H1 (cell line): ENCODE measurements at regions not wholly inside any gene's neighbourhood (a gene's known extent, or its start where the extent isn't known, plus 50 kb on each side); places are given as distances from the start of the nearest gene placed in this dataset.

Experiments used
- CTCF ChIA-PET: fragments of 300-600 bp; sonication (Branson Sonifier 250); formaldehyde crosslinking; loops from one replicate; lab custom pipeline; 2021; ENCODE audit not compliant: partially characterized antibody; lab: Charles Lee
- POLR2A ChIA-PET: fragments of 300-600 bp; sonication (Branson Sonifier 250); formaldehyde crosslinking; loops from one replicate; lab custom pipeline; 2021; ENCODE audit warnings: inconsistent platforms; ENCODE audit not compliant: partially characterized antibody; lab: Charles Lee
- DNase-seq, 2 experiments: peaks; one replicate each; pipeline versions ENCODE4 v3.0.0 to v3.0.0-alpha.2; 2010 to 2022; ENCODE audit warnings: low spot score in 2 of 2, low read depth in 1 of 2, mixed read lengths in 1 of 2
- FAIRE-seq: peaks from 2 replicates; lab custom pipeline; 2011; peaks lifted over from hg19 to GRCh38; lab: Jason Lieb, UNC
- H2AFZ ChIP-seq: 2 replicates; pipeline ENCODE4 v1.8.1; 2012; ENCODE audit warnings: low read length, inconsistent platforms
- H2AK5ac ChIP-seq: 2 replicates; pipeline ENCODE4 v1.6.1; 2013; ENCODE audit warnings: low read depth, low read length
- H2BK120ac ChIP-seq: replicated peaks from 2 replicates; pipeline ENCODE3; 2013; ENCODE audit warnings: low read depth, low read length, inconsistent platforms
- H2BK12ac ChIP-seq: 2 replicates; pipeline ENCODE4 v1.6.1; 2013; ENCODE audit warnings: low read depth, low read length
- H2BK15ac ChIP-seq: 2 replicates; pipeline ENCODE4 v1.6.1; 2013; ENCODE audit warnings: low read length
- H2BK20ac ChIP-seq: 2 replicates; pipeline ENCODE4 v1.6.1; 2013; ENCODE audit warnings: low read length
- H2BK5ac ChIP-seq: 2 replicates; pipeline ENCODE4 v1.6.1; 2013; ENCODE audit warnings: low read depth, low read length
- H3K14ac ChIP-seq: 2 replicates; pipeline ENCODE4 v1.6.1; 2013; ENCODE audit warnings: inconsistent platforms; ENCODE audit not compliant: insufficient read length
- H3K18ac ChIP-seq: 2 replicates; pipeline ENCODE4 v1.6.1; 2013; ENCODE audit warnings: low read length; ENCODE audit errors: extremely low read depth
- H3K23ac ChIP-seq: 2 replicates; pipeline ENCODE4 v1.6.1; 2013; ENCODE audit warnings: inconsistent platforms; ENCODE audit not compliant: insufficient read length
- H3K23me2 ChIP-seq: 2 replicates; pipeline ENCODE4 v1.6.1; 2013; ENCODE audit warnings: low read depth, low read length
- H3K27ac ChIP-seq: 2 replicates; pipeline ENCODE4 v1.6.1; 2011; ENCODE audit warnings: low read depth, low read length, inconsistent platforms
- H3K27me3 ChIP-seq, 4 experiments: replicated peaks in 1 of 4; 1 replicate in 1 of 4; 2 replicates in 3 of 4; pipeline versions ENCODE4 v1.6.1 to v1.8.1; 2011 to 2013; ENCODE audit warnings: low read length in 3 of 4, mild to moderate bottlenecking in 3 of 4, inconsistent platforms in 2 of 4, mixed read lengths in 2 of 4, moderate library complexity in 1 of 4; ENCODE audit not compliant: control insufficient read depth in 3 of 4, insufficient read depth in 3 of 4; ENCODE audit errors: extremely low read depth in 1 of 4
- H3K36me3 ChIP-seq, 4 experiments: 2 replicates each; pipeline versions ENCODE4 v1.6.1 to v1.8.1; 2011 to 2013; ENCODE audit warnings: mild to moderate bottlenecking in 4 of 4, low read length in 3 of 4, moderate library complexity in 2 of 4, control low read depth in 1 of 4, inconsistent platforms in 1 of 4; ENCODE audit not compliant: insufficient read depth in 4 of 4, control insufficient read depth in 2 of 4
- H3K4ac ChIP-seq: replicated peaks from 2 replicates; pipeline ENCODE3; 2013; ENCODE audit warnings: low read length, low read depth, mixed read lengths, inconsistent platforms; ENCODE audit not compliant: insufficient read length
- H3K4me1 ChIP-seq, 4 experiments: replicated peaks in 1 of 4; 1 replicate in 1 of 4; 2 replicates in 3 of 4; pipeline versions ENCODE4 v1.6.1 to v1.8.1; 2011 to 2013; ENCODE audit warnings: low read length in 3 of 4, inconsistent platforms in 2 of 4, mixed read lengths in 1 of 4; ENCODE audit not compliant: insufficient read depth in 4 of 4, control insufficient read depth in 3 of 4
- H3K4me2 ChIP-seq, 2 experiments: 2 replicates each; pipeline versions ENCODE4 v1.6.1 to v1.8.1; 2011 to 2013; ENCODE audit warnings: low read depth in 2 of 2, low read length in 2 of 2, control low read depth in 1 of 2, inconsistent platforms in 1 of 2, mild to moderate bottlenecking in 1 of 2; ENCODE audit not compliant: insufficient read depth in 1 of 2
- H3K4me3 ChIP-seq, 4 experiments: fragments of 200-600, 300-600 bp in 1 of 4; sonication (generic), shearing (Covaris generic), sonication (Bioruptor Twin) in 1 of 4; 2 replicates each; pipeline versions ENCODE4 v1.5.1 to v1.8.1; 2011 to 2016; ENCODE audit warnings: low read length in 4 of 4, low read depth in 3 of 4, control low read depth in 2 of 4, inconsistent platforms in 2 of 4, mild to moderate bottlenecking in 2 of 4, mixed read lengths in 1 of 4, moderate library complexity in 1 of 4; ENCODE audit not compliant: insufficient read depth in 2 of 4; ENCODE audit errors: extremely low read depth in 1 of 4
- H3K56ac ChIP-seq: replicated peaks from 2 replicates; pipeline ENCODE3; 2013; ENCODE audit warnings: low read depth, mild to moderate bottlenecking, mixed read lengths, low read length, inconsistent platforms; ENCODE audit not compliant: insufficient read length
- H3K79me1 ChIP-seq: 2 replicates; pipeline ENCODE4 v1.6.1; 2013; ENCODE audit warnings: low read depth, low read length, control low read depth
- H3K79me2 ChIP-seq, 2 experiments: 2 replicates each; pipeline versions ENCODE4 v1.6.1 to v1.8.1; 2012 to 2013; ENCODE audit warnings: low read length in 2 of 2, mild to moderate bottlenecking in 2 of 2, inconsistent platforms in 1 of 2; ENCODE audit not compliant: insufficient read depth in 2 of 2, control insufficient read depth in 1 of 2
- H3K9ac ChIP-seq, 4 experiments: replicated peaks in 1 of 4; 1 replicate in 1 of 4; 2 replicates in 3 of 4; pipeline versions ENCODE4 v1.6.1 to v1.8.1; 2011 to 2013; ENCODE audit warnings: low read depth in 3 of 4, low read length in 3 of 4, control low read depth in 2 of 4, mild to moderate bottlenecking in 2 of 4, moderate library complexity in 2 of 4, inconsistent platforms in 1 of 4; ENCODE audit errors: extremely low read depth in 1 of 4
- H3K9me3 ChIP-seq, 2 experiments: 2 replicates each; pipeline versions ENCODE4 v1.6.1 to v1.8.1; 2012 to 2013; ENCODE audit warnings: mild to moderate bottlenecking in 2 of 2, moderate library complexity in 2 of 2, control low read depth in 1 of 2, inconsistent platforms in 1 of 2, low read depth in 1 of 2, low read length in 1 of 2, mixed read lengths in 1 of 2; ENCODE audit not compliant: insufficient read depth in 2 of 2
- H4K20me1 ChIP-seq, 2 experiments: replicated peaks in 1 of 2; 2 replicates each; pipeline versions ENCODE3 to v1.8.1; 2011 to 2013; ENCODE audit warnings: inconsistent platforms in 2 of 2, low read length in 2 of 2, mild to moderate bottlenecking in 1 of 2; ENCODE audit not compliant: insufficient read depth in 2 of 2, control insufficient read depth in 1 of 2
- H4K5ac ChIP-seq: 2 replicates; pipeline ENCODE4 v1.6.1; 2013; ENCODE audit warnings: low read length, low read depth, mixed read lengths, inconsistent platforms; ENCODE audit not compliant: insufficient read length
- H4K8ac ChIP-seq: 2 replicates; pipeline ENCODE4 v1.8.0; 2013; ENCODE audit warnings: mild to moderate bottlenecking, moderate library complexity, low read length, inconsistent platforms; ENCODE audit not compliant: insufficient read depth; ENCODE audit errors: extremely low read depth
- H4K91ac ChIP-seq: replicated peaks from 2 replicates; pipeline ENCODE3; 2013; ENCODE audit warnings: low read length, mixed read lengths, inconsistent platforms; ENCODE audit not compliant: insufficient read length
- ATF3 ChIP-seq: IDR thresholded peaks from 2 replicates; pipeline ENCODE4 v1.6.1; 2011; ENCODE audit warnings: low read depth, mild to moderate bottlenecking, low read length; ENCODE audit not compliant: insufficient read depth
- E2F6 ChIP-seq: IDR thresholded peaks from 2 replicates; pipeline ENCODE4 v1.6.1; 2012; ENCODE audit warnings: inconsistent platforms
- HDAC6 ChIP-seq: IDR thresholded peaks from one replicate; pipeline ENCODE4 v1.7.1; 2012; ENCODE audit warnings: low read depth, mild to moderate bottlenecking, inconsistent platforms, low read length, moderate library complexity
- SAP30 ChIP-seq: fragments of 300-600 bp; sonication (generic); IDR thresholded peaks from 2 replicates; pipeline ENCODE4 v1.7.1; 2012; ENCODE audit warnings: low read length, moderate library complexity, mild to moderate bottlenecking, inconsistent platforms; ENCODE audit not compliant: insufficient read depth, insufficient replicate concordance
- ZNF274 ChIP-seq: IDR thresholded peaks from 2 replicates; pipeline ENCODE4 v1.7.0; 2012; ENCODE audit warnings: low read length, borderline replicate concordance; ENCODE audit errors: extremely low read depth
- WGBS, 2 experiments: shearing (Covaris generic) in 1 of 2; methylation state at CpG; one replicate each; pipeline versions ENCODE4 v1.1.6 to v1.1.7; 2013 to 2015; ENCODE audit warnings: low lambda C conversion rate in 2 of 2, mixed read lengths in 2 of 2, inconsistent platforms in 1 of 2, low coverage in 1 of 2, missing lambda C conversion rate in 1 of 2; ENCODE audit not compliant: insufficient replicate concordance in 2 of 2, insufficient coverage in 1 of 2, insufficient read length in 1 of 2; ENCODE audit errors: extremely low coverage in 1 of 2, missing lambda C conversion rate in 1 of 2; 5-methylcytosine and 5-hydroxymethylcytosine counted together

- Histone ChIP-seq H3K27ac (no peak overlapping the region), H3K9me3 (no peaks in the 10 kb centered on the region; a peak in 1 of 4 replicates), H3K56ac (no peak overlapping the region), H3K14ac (no peak overlapping the region), H3K4me3 (no peak overlapping the region), H2BK120ac (no peak overlapping the region), H2BK5ac (no peak overlapping the region), H3K4ac (no peak overlapping the region), H3K23ac (no peak overlapping the region), H3K4me2 (no peak overlapping the region), H4K5ac (no peak overlapping the region), H3K23me2 (no peaks in the 10 kb centered on the region), H2AK5ac (no peak overlapping the region), H2BK12ac (no peak overlapping the region), H3K18ac (no peak overlapping the region), H4K20me1 (no peaks in the 10 kb centered on the region), H2BK15ac (no peak overlapping the region), H3K79me2 (no peaks in the 10 kb centered on the region), H2BK20ac (no peak overlapping the region), H2AFZ (no peak overlapping the region), H3K4me1 (no peaks in the 10 kb centered on the region), H3K9ac (no peak overlapping the region), H3K36me3 (no peaks in the 10 kb centered on the region), H3K79me1 (no peaks in the 10 kb centered on the region), H3K27me3 (no peaks in the 10 kb centered on the region), H4K8ac (no peak overlapping the region), H4K91ac (no peak overlapping the region)
- DNase-seq (no peak), FAIRE-seq (no peak)
- POLR2A ChIA-PET: no interaction called here
- CTCF ChIA-PET: interaction anchor here (0.6 to 1.6 kb wide), 6 partner anchors 11 to 1502 kb away, joined by 3 read pairs; no protein-coding TSS in a partner anchor
- TF ChIP-seq SAP30 (no peak), ZNF274 (no peak), E2F6 (no peak), ATF3 (no peak), HDAC6 (no peak)
- WGBS, 2 experiments: 77% methylated on average over 6 of the region's 6 CpGs; no CpG with 5 or more reads in 1 of the 2 experiments
Measured at GRCh38 chr2:217030081-217030480, 170.2 kb upstream of the TNP1 start.
